ENCODE measurements at regions not wholly inside any gene's neighbourhood (a gene's known extent, or its start where the extent isn't known, plus 50 kb on each side); places are given as distances from the start of the nearest gene placed in this dataset. TPM values are rescaled to one million over a fixed set of nuclear protein-coding genes. Genes with fewer than 3 reads are reported as not detected.
"Not testable (repeated sequence)": the region's sequence is repeated elsewhere in the genome, so short reads cannot be mapped to it uniquely, and the experiment has no call there.

- H3K9me3 ChIP-seq (replicated peaks in 1 of 2; ENCODE audit: control insufficient read depth in 2 of 2, insufficient read depth in 1 of 2, low read depth in 1 of 2, low read length in 2 of 2): peaks cover 0 to 1% of the 10 kb centered on the region in 2 donors
- H3K18ac ChIP-seq (ENCODE audit: low read length): no peak overlapping the region
- no peaks in the 10 kb centered on the region for H3K79me1 ChIP-seq (ENCODE audit: low read depth, low read length)
- no peak overlapping the region for H3K14ac ChIP-seq (ENCODE audit: low read length)
- no peaks in the 10 kb centered on the region for H3K27me3 ChIP-seq (ENCODE audit: control insufficient read depth in 3 of 3, insufficient read depth in 3 of 3, low read depth in 1 of 3, low read length in 3 of 3)
- H2BK15ac ChIP-seq (ENCODE audit: low read length): no peak overlapping the region
- H3K9ac ChIP-seq (ENCODE audit: low read depth, low read length, poor library complexity): no peak overlapping the region
- no peak overlapping the region for H2BK12ac ChIP-seq (ENCODE audit: low read length)
- no peak overlapping the region for H3K27ac ChIP-seq (replicated peaks; ENCODE audit: low read length)
- H3K4me2 ChIP-seq (ENCODE audit: insufficient read depth, low read length, poor library complexity, severe bottlenecking): no peak overlapping the region
- no peak overlapping the region for H2AFZ ChIP-seq (ENCODE audit: low read length)
- no peak for DNase-seq (ENCODE audit: low spot score)
- no peaks in the 10 kb centered on the region for H3K4me1 ChIP-seq (ENCODE audit: control insufficient read depth in 2 of 2, insufficient read depth in 1 of 2, low read depth in 1 of 2, low read length in 2 of 2)
- H4K91ac ChIP-seq (ENCODE audit: low read depth, low read length, poor library complexity): no peak overlapping the region
- no peak overlapping the region for H3K4me3 ChIP-seq (ENCODE audit: low read length in 2 of 2)
- no peaks in the 10 kb centered on the region for H3K36me3 ChIP-seq (replicated peaks in 1 of 2; ENCODE audit: control insufficient read depth in 2 of 2, insufficient read depth in 2 of 2, low read length in 2 of 2)
- H4K8ac ChIP-seq (ENCODE audit: low read depth, low read length): no peak overlapping the region
- H3K23ac ChIP-seq (ENCODE audit: low read depth, low read length, poor library complexity): no peak overlapping the region
- no peak overlapping the region for H2BK120ac ChIP-seq (ENCODE audit: low read depth, low read length)
- H2AK5ac ChIP-seq (ENCODE audit: low read depth, low read length): no peak overlapping the region
- H3K4ac ChIP-seq (ENCODE audit: low read length): no peak overlapping the region
- no peak overlapping the region for H2BK5ac ChIP-seq (ENCODE audit: low read length)
Measured at GRCh38 chr10:56449770-56450169, 88.7 kb upstream of the ZWINT start.

- not testable (repeated sequence) for H2BK5ac ChIP-seq (ENCODE audit: low read length); H3K27ac ChIP-seq (replicated peaks; ENCODE audit: low read length); H3K14ac ChIP-seq (ENCODE audit: low read length); H3K9ac ChIP-seq (ENCODE audit: low read depth, low read length, poor library complexity); H2BK12ac ChIP-seq (ENCODE audit: low read length); H4K8ac ChIP-seq (ENCODE audit: low read depth, low read length); H3K36me3 ChIP-seq (replicated peaks in 1 of 2; ENCODE audit: control insufficient read depth in 2 of 2, insufficient read depth in 2 of 2, low read length in 2 of 2); H3K4me3 ChIP-seq (ENCODE audit: low read length in 2 of 2); H3K79me1 ChIP-seq (ENCODE audit: low read depth, low read length); H4K91ac ChIP-seq (ENCODE audit: low read depth, low read length, poor library complexity); H3K9me3 ChIP-seq (replicated peaks in 1 of 2; ENCODE audit: control insufficient read depth in 2 of 2, insufficient read depth in 1 of 2, low read depth in 1 of 2, low read length in 2 of 2); H2BK120ac ChIP-seq (ENCODE audit: low read depth, low read length); H3K4ac ChIP-seq (ENCODE audit: low read length); H3K4me2 ChIP-seq (ENCODE audit: insufficient read depth, low read length, poor library complexity, severe bottlenecking); H2AK5ac ChIP-seq (ENCODE audit: low read depth, low read length); H3K27me3 ChIP-seq (ENCODE audit: control insufficient read depth in 3 of 3, insufficient read depth in 3 of 3, low read depth in 1 of 3, low read length in 3 of 3); H2BK15ac ChIP-seq (ENCODE audit: low read length); H2AFZ ChIP-seq (ENCODE audit: low read length); H3K18ac ChIP-seq (ENCODE audit: low read length); DNase-seq (ENCODE audit: low spot score); H3K4me1 ChIP-seq (ENCODE audit: control insufficient read depth in 2 of 2, insufficient read depth in 1 of 2, low read depth in 1 of 2, low read length in 2 of 2); H3K23ac ChIP-seq (ENCODE audit: low read depth, low read length, poor library complexity)
- WGBS, 2 donors (ENCODE audit: extremely low coverage in 2 of 2, insufficient read length in 2 of 2, insufficient replicate concordance in 1 of 2): no CpG with 5 or more reads among the region's 10 CpGs
Measured at GRCh38 chr10:56447613-56448012, 86.6 kb upstream of the ZWINT start.

- H2AK5ac ChIP-seq (ENCODE audit: low read depth, low read length); H3K36me3 ChIP-seq (replicated peaks in 1 of 2; ENCODE audit: control insufficient read depth in 2 of 2, insufficient read depth in 2 of 2, low read length in 2 of 2); H3K18ac ChIP-seq (ENCODE audit: low read length); H2BK120ac ChIP-seq (ENCODE audit: low read depth, low read length); H3K9me3 ChIP-seq (replicated peaks in 1 of 2; ENCODE audit: control insufficient read depth in 2 of 2, insufficient read depth in 1 of 2, low read depth in 1 of 2, low read length in 2 of 2); H3K4me3 ChIP-seq (ENCODE audit: low read length in 2 of 2); H4K8ac ChIP-seq (ENCODE audit: low read depth, low read length); H3K27me3 ChIP-seq (ENCODE audit: control insufficient read depth in 3 of 3, insufficient read depth in 3 of 3, low read depth in 1 of 3, low read length in 3 of 3); H3K4ac ChIP-seq (ENCODE audit: low read length); H2BK12ac ChIP-seq (ENCODE audit: low read length); H2BK15ac ChIP-seq (ENCODE audit: low read length); H3K23ac ChIP-seq (ENCODE audit: low read depth, low read length, poor library complexity); H4K91ac ChIP-seq (ENCODE audit: low read depth, low read length, poor library complexity); H3K14ac ChIP-seq (ENCODE audit: low read length); H3K9ac ChIP-seq (ENCODE audit: low read depth, low read length, poor library complexity); DNase-seq (ENCODE audit: low spot score); H2BK5ac ChIP-seq (ENCODE audit: low read length); H3K4me2 ChIP-seq (ENCODE audit: insufficient read depth, low read length, poor library complexity, severe bottlenecking); H3K4me1 ChIP-seq (ENCODE audit: control insufficient read depth in 2 of 2, insufficient read depth in 1 of 2, low read depth in 1 of 2, low read length in 2 of 2); H2AFZ ChIP-seq (ENCODE audit: low read length); H3K79me1 ChIP-seq (ENCODE audit: low read depth, low read length); H3K27ac ChIP-seq (replicated peaks; ENCODE audit: low read length): not testable (repeated sequence)
- no CpG with 5 or more reads among the region's 1 CpG for WGBS, 2 donors (ENCODE audit: extremely low coverage in 2 of 2, insufficient read length in 2 of 2, insufficient replicate concordance in 1 of 2)
Measured at GRCh38 chr10:56441337-56441736, 80.3 kb upstream of the ZWINT start.

Small RNA genes in the stretch of these regions (small RNA-seq; reads per million reads assigned to genes)
- not detected for gene AL731534.1 (ENCODE audit: insufficient read depth)
- not detected for gene MIR3924 (ENCODE audit: insufficient read depth)
- not detected for gene RF01299 (ENCODE audit: insufficient read depth)
